ENCODE measurements at regions not wholly inside any gene's neighbourhood (a gene's known extent, or its start where the extent isn't known, plus 50 kb on each side); places are given as distances from the start of the nearest gene placed in this dataset.
"Not testable (repeated sequence)": the region's sequence is repeated elsewhere in the genome, so short reads cannot be mapped to it uniquely, and the experiment has no call there.

DNA sequence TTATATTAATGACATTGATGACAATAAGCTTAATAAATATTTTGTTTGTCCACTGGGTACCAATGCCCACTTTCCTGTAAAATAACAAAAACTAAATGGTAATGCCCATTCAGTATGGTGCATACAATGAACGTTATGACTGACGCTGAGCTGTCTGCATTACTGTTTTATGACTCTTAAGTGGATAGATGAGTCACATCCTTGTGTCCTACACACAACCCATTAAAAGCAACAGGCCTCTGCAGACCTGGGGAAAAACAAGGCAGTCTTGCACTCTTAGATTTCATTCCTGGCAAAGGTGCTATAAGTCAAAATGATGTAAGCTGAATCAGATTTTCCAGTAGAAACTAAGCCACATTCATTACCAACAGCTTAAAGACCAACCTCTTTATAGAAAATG lies 176.3 kb upstream of the TMEM45B start:
- peak; percentile 42 for DNase-seq

- DNase-seq: no peak
Observed at GRCh38 chr11:129640671-129641070, 175.0 kb upstream of the TMEM45B start.

DNA sequence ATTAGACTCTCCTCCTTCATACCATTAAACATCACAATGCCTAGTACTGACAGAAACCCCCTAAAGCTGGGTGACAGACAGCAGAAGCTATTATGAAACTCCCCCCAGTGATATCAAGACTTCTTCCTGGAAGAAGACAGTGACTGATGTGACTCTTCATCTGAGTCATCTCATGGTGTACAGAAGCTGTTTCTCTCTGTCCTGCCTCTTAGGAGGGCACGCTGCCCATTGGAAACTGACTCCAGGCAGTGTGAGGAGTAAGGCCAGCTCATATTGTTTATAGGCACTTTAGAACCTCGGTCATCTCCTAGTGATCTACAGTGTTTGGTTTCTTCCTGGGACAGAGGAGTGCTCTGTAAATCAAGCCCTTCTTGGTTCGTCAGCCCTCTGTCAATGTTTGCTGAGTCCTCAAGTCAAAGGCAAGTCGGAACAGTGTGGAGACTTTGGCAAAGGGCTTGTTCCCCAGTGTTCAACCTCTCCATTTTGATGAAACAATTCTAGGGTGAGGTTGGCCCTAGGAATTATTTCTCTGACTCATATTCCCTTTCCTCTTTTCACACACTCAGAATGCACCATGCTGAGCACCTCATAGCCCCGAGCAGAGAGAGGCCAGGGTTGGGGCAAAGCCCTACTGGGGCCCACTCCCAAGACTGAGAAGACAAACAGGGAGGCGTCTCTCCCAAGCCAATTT lies 172.5 kb upstream of the TMEM45B start:
- DNase-seq: no peak

GRCh38 chr11:129644326-129644725 lies 171.3 kb upstream of the TMEM45B start:
- no peak for DNase-seq

- DNase-seq: no peak
Observed at GRCh38 chr11:129645943-129646342, 169.7 kb upstream of the TMEM45B start.

- DNase-seq: not testable (repeated sequence)
Observed at GRCh38 chr11:129650044-129650443, 165.6 kb upstream of the TMEM45B start.

DNA sequence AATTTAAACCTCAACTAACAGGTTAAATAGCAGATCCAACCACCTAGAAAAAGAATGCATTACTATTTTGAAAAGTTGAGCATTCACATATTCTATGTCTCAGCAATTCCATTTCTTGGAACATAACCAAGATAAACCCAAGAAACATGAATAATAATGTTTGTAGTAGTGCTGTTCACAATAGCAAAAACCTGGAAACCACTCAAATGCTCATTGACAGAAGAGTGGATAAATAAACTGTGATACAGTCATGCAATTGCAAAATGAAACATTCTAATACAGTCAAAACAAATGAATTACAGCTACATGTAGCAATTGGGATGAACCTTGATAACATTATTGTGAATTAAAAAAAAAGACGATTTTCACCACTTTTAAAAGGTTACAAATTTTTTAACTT lies 162.8 kb upstream of the TMEM45B start:
- DNase-seq: no peak

DNA sequence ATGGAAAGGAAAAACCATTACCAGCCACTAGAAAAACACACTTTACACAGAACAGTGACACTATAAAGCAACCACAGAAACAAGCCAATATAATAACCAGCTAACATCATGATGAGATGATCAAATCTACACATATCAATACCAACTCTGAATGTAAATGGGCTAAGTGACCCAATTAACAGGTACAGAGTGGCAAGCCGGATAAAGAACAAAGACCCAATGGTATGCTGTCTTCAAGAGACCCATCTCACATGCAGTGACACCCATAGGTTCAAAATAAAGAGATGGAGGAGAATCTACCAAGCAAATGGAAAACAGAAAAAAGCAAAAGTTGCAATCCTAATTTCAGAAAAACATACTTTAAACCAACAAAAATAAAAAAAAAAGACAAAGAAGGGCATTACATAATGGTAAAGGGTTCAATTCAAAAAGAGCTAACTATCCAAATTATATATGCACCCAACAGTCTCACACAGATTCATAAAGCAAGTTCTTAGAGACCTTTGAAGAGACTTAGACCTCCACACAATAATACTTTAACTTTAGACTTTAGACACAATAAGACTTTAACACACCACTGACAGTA lies 160.3 kb upstream of the TMEM45B start:
- no peak for DNase-seq

- no peak for DNase-seq
Observed at GRCh38 chr11:129657866-129658525, 157.7 kb upstream of the TMEM45B start.

DNA sequence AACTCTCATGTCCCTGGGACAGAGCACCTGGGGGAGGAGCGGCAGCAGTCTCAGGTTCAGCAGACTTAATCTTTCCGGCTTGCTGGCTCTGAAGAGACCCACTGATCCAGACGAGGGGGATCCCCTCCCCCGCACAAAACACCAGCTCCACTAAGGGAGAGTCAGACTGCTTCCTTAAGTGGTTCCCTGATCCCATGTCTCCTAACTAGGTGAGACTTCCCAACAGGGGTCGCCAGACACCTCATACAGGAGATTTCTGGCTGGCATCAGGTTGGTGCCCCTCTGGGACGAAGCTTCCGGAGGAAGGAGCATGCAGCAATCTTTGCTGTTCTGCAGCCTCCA lies 157.2 kb upstream of the TMEM45B start:
- no peak for DNase-seq

- DNase-seq: no peak
Observed at GRCh38 chr11:129680907-129681306, 134.7 kb upstream of the TMEM45B start.

DNA sequence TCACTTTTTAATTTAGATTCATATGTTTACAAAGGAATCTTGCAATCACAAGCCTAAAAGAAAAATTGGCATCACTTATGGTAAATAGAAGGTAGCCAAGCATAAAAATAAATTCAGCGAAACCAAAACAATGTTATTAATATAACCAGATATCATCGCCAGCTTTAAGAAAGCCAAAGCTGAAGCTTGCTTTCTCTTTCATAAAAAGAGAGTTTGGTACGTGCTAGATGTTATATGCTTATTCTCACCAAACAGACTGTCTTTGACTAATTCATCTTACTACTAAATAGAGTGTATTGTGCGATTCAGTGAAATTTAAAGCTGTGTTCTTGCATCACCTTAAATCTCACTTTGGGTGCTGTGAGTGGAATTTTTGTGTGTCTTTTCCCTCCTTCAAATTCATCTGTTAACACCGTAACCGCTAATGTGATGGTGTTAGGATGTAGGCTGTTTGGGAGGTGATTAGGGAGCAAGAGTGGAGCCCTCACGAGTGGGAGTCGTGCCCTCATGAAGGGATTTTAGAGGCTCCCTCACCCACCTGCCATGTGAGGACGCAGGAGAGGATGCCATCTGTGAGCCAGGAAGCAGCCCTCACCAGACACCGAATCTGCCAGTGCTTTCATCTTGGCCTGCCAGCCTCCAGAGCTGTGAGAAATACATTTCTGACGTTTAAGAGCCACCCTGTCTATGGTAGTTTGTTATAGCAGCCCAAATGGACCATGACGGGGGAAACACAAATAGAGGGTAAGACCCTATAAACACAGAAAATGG lies 134.1 kb upstream of the TMEM45B start:
- no peak for DNase-seq

GRCh38 chr11:129686269-129686668 lies 129.4 kb upstream of the TMEM45B start:
- no peak for DNase-seq

- no peak for DNase-seq
Observed at GRCh38 chr11:129691142-129691541, 124.5 kb upstream of the TMEM45B start.

DNA sequence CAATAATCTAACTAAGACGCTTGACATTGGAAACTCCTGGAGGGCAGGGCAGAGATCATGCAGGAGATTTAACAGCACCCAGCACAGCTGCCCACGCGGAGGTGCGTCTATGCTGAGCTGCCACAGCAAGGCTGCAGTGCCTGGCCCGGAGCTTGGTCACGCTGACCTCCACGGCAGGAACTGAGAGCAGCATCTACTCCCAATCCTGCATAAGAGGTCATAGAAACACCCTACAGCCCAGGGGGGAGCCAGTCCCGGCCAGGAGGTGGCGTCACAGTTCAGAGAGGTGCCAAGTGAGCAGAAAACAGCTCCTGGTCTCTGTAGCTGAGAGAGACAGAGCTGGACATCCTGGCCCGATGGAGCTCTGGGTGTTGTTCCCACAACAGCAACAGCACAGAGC lies 121.1 kb upstream of the TMEM45B start:
- no peak for DNase-seq

- DNase-seq: no peak
Observed at GRCh38 chr11:129694966-129695365, 120.7 kb upstream of the TMEM45B start.

DNA sequence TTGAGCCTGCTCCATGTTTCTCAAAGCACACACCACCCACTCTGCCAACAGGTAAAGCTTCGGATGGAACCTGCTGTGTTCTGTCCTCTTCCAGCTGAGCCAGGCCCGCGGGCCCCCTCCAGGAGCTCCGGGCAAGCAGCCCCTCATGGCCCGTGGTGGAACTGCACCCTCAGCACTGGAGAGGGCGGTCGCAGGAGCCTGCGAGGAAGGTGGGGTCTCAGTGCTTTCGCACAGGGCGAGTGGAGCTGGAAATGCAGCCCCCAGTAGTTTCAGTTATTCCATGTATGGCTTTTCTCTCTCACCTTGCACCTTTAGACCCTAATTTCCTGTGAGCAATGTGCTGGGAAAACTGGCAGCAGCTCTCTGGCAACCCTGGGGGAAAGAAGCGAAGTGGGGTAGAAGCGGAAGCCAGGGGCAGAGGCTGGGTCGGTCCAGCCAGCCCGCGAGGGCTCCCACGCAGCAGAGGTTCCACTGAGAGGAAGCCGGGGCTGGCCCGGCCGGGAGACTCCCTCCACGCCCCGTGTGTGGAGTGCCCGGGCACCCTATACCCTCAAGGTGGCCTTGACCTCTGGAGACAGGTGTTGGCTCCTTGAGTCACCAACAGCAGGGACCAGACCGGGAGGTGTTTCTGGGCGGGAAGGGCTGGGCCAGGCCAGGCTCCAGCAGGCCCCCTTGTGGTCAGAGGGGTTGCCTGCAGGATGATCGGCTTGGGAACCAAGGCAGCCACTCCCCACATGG lies 119.9 kb upstream of the TMEM45B start:
- DNase-seq: no peak

DNA sequence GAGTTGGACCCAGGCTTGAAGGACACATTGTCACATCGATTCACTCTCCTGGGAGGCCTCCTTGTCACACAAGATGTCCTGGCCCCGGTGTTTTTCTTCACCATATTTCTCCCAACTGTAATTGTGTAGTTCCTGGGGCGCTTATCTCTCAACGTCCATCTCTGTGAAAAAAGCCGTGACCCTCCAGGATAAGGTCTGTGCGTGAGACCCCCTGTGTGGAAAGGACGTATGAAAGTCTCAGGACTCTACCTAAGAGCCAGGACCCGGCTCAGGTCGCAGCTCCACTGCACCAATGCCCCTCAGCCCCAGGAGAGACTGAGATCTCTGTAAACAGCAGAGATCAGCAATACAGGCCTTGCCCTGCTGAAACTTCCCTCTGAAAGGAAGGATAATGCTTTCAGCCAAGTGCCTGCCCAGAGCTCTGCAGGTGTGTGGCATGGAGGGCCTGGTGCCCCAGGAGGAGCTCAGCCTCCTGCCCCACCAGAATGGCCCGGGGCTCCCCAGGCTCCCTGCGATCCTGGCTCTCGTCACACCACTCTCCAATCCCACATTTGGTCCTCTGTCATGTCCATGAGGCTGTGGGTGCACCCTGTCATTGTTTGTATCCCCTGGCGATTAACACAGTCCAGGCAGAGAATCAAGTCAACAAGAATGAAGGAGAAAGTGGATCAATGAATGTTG lies 119.2 kb upstream of the TMEM45B start:
- DNase-seq: no peak

- DNase-seq: no peak
Observed at GRCh38 chr11:129698212-129698611, 117.4 kb upstream of the TMEM45B start.

DNA sequence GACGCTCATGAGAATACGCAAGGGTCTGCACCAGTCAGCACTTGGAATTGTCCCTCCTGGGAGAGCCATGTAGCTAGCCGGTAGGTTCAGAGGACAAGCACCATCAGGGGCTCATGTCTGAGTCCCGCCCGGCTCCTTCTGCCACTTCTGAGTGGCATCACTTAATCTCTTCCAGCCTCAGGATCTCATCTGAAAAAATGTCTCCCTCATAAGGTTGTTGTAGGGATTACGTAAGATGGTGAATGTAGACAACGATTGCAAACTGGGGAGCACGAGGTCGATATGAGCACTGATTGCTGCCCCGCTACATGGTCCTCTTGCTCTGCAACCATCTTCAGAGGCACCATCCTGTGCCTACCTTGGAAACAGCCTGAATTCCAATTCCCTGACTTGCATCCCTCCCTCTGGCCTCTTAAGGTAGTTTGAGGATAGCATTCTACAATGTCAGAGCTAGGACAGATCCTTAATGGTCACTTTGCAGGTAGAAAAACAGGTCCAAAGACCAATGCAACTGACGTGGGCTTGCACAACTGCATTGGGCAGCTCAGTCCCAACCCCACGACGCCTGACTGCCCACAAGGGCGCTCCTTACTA lies 115.8 kb upstream of the TMEM45B start:
- no peak for DNase-seq

GRCh38 chr11:129700701-129701100 lies 114.9 kb upstream of the TMEM45B start:
- DNase-seq: no peak

- DNase-seq: no peak
Observed at GRCh38 chr11:129701706-129702105, 113.9 kb upstream of the TMEM45B start.
